Mesenchymal stem cell (in vitro differentiated cells and primary cell): ENCODE measurements at regions not wholly inside any gene's neighbourhood (a gene's known extent, or its start where the extent isn't known, plus 50 kb on each side); places are given as distances from the start of the nearest gene placed in this dataset.

Experiments used
- DNase-seq: peaks from one replicate; pipeline ENCODE4 v3.0.0-alpha.2; 2013
- H2AFZ ChIP-seq: one replicate; pipeline ENCODE4 v1.6.1; 2013; ENCODE audit warnings: low read depth, mild to moderate bottlenecking, control low read depth, inconsistent platforms, low read length, moderate library complexity
- H2AK5ac ChIP-seq: 2 replicates; pipeline ENCODE4 v1.6.1; 2013; ENCODE audit warnings: low read length, moderate library complexity, mild to moderate bottlenecking, inconsistent platforms; ENCODE audit not compliant: severe bottlenecking
- H2BK120ac ChIP-seq: one replicate; pipeline ENCODE4 v1.6.1; 2013; ENCODE audit warnings: low read depth, mild to moderate bottlenecking, inconsistent platforms, low read length, moderate library complexity
- H2BK12ac ChIP-seq, 2 experiments: one replicate each; pipeline ENCODE4 v1.6.1; 2013; ENCODE audit warnings: inconsistent platforms in 2 of 2, low read length in 2 of 2, mild to moderate bottlenecking in 2 of 2, moderate library complexity in 2 of 2, control low read depth in 1 of 2
- H2BK15ac ChIP-seq: one replicate; pipeline ENCODE4 v1.6.1; 2013; ENCODE audit warnings: mild to moderate bottlenecking, low read depth, inconsistent platforms; ENCODE audit not compliant: poor library complexity, severe bottlenecking
- H2BK5ac ChIP-seq: 2 replicates; pipeline ENCODE4 v1.6.1; 2013; ENCODE audit warnings: low read depth, mild to moderate bottlenecking, low read length, control low read depth, inconsistent platforms; ENCODE audit not compliant: poor library complexity, severe bottlenecking
- H3K14ac ChIP-seq, 2 experiments: one replicate each; pipeline ENCODE4 v1.6.1; 2013; ENCODE audit warnings: inconsistent platforms in 2 of 2, low read length in 2 of 2, control low read depth in 1 of 2, mild to moderate bottlenecking in 1 of 2, moderate library complexity in 1 of 2
- H3K18ac ChIP-seq, 2 experiments: one replicate each; pipeline ENCODE4 v1.6.1; 2013; ENCODE audit warnings: inconsistent platforms in 2 of 2, low read length in 2 of 2, control low read depth in 1 of 2, low read depth in 1 of 2, mild to moderate bottlenecking in 1 of 2
- H3K23ac ChIP-seq, 2 experiments: one replicate each; pipeline ENCODE4 v1.6.1; 2013; ENCODE audit warnings: inconsistent platforms in 2 of 2, low read length in 2 of 2, mild to moderate bottlenecking in 2 of 2, moderate library complexity in 2 of 2, control low read depth in 1 of 2
- H3K27ac ChIP-seq: 2 replicates; pipeline ENCODE4 v1.5.1; 2013; ENCODE audit warnings: mild to moderate bottlenecking, moderate library complexity, low read length, control low read depth, inconsistent platforms; ENCODE audit not compliant: poor library complexity, severe bottlenecking
- H3K27me3 ChIP-seq, 2 experiments: 2 replicates each; pipeline versions ENCODE4 v1.6.1 to v1.7.0; 2013; ENCODE audit warnings: low read length in 2 of 2, mild to moderate bottlenecking in 2 of 2, moderate library complexity in 2 of 2, control low read depth in 1 of 2, inconsistent platforms in 1 of 2; ENCODE audit not compliant: control insufficient read depth in 1 of 2, insufficient read depth in 1 of 2
- H3K36me3 ChIP-seq, 2 experiments: 2 replicates each; pipeline versions ENCODE4 v1.6.1 to v1.7.0; 2013; ENCODE audit warnings: low read length in 2 of 2, control low read depth in 1 of 2, inconsistent platforms in 1 of 2, low read depth in 1 of 2, mild to moderate bottlenecking in 1 of 2; ENCODE audit not compliant: insufficient read depth in 2 of 2, control insufficient read depth in 1 of 2
- H3K4ac ChIP-seq, 2 experiments: one replicate each; pipeline ENCODE4 v1.6.1; 2013; ENCODE audit warnings: inconsistent platforms in 2 of 2, low read length in 2 of 2, mild to moderate bottlenecking in 2 of 2, moderate library complexity in 2 of 2, control low read depth in 1 of 2, low read depth in 1 of 2
- H3K4me1 ChIP-seq: 2 replicates; pipeline ENCODE4 v1.6.1; 2013; ENCODE audit warnings: low read depth, low read length, control low read depth; ENCODE audit not compliant: control insufficient read depth, insufficient read depth
- H3K4me2 ChIP-seq: 2 replicates; pipeline ENCODE4 v1.6.1; 2013; ENCODE audit warnings: low read length, mild to moderate bottlenecking, inconsistent platforms; ENCODE audit not compliant: poor library complexity, severe bottlenecking
- H3K4me3 ChIP-seq, 2 experiments: 2 replicates each; pipeline versions ENCODE4 v1.5.1 to v1.7.0; 2013; ENCODE audit warnings: low read length in 2 of 2, mild to moderate bottlenecking in 2 of 2, control low read depth in 1 of 2, low read depth in 1 of 2; ENCODE audit not compliant: insufficient read depth in 1 of 2
- H3K79me1 ChIP-seq: replicated peaks from 2 replicates; pipeline ENCODE4 v1.6.1; 2013; ENCODE audit warnings: mild to moderate bottlenecking, control low read depth, low read length, inconsistent platforms; ENCODE audit not compliant: poor library complexity, severe bottlenecking
- H3K9ac ChIP-seq: 2 replicates; pipeline ENCODE4 v1.7.0; 2013; ENCODE audit warnings: mild to moderate bottlenecking, low read length, moderate library complexity
- H3K9me3 ChIP-seq: 2 replicates; pipeline ENCODE4 v1.7.0; 2013; ENCODE audit warnings: mild to moderate bottlenecking, low read length; ENCODE audit not compliant: control insufficient read depth
- H4K8ac ChIP-seq: one replicate; pipeline ENCODE4 v1.6.1; 2013; ENCODE audit warnings: inconsistent platforms, mild to moderate bottlenecking, low read length, moderate library complexity
- H4K91ac ChIP-seq: one replicate; pipeline ENCODE4 v1.6.1; 2013; ENCODE audit warnings: mild to moderate bottlenecking, low read length, inconsistent platforms
- WGBS: methylation state at CpG from one replicate; pipeline ENCODE4 v1.1.7; 2013; ENCODE audit warnings: mixed read lengths; 5-methylcytosine and 5-hydroxymethylcytosine counted together

GRCh38 chr2:20525041-20526035 lies 78.5 kb downstream of the RHOB start:
- Histone ChIP-seq H3K4me2 (no peak overlapping the region), H3K27me3 (no peaks in the 10 kb centered on the region), H3K4ac (peak overlapping the region in 1 of 2 experiments; percentile 69), H4K91ac (peak overlapping the region; percentile 64), H3K27ac (no peak overlapping the region), H3K36me3 (no peaks in the 10 kb centered on the region), H3K9me3 (no peaks in the 10 kb centered on the region), H4K8ac (peak overlapping the region; percentile 76), H3K9ac (no peak overlapping the region), H2BK120ac (no peak overlapping the region), H2BK5ac (no peak overlapping the region), H2BK15ac (no peak overlapping the region), H3K79me1 (no peaks in the 10 kb centered on the region), H3K4me3 (no peak overlapping the region), H2AFZ (no peak overlapping the region), H3K18ac (peak overlapping the region; percentile 68 to 93), H3K4me1 (peaks cover 33% of the 10 kb centered on the region), H3K23ac (peak overlapping the region in 1 of 2 experiments; percentile 77), H2AK5ac (peak overlapping the region; percentile 55), H2BK12ac (peak overlapping the region; percentile 28 to 89), H3K14ac (peak overlapping the region in 1 of 2 experiments; percentile 95)
- DNase-seq: peak; percentile 89
- 52% methylated on average over 17 of the region's 17 CpGs for WGBS

GRCh38 chr2:20526160-20526559 lies 79.3 kb downstream of the RHOB start:
- 56% methylated on average over 1 of the region's 3 CpGs for WGBS
- H4K91ac ChIP-seq: no peak overlapping the region
- H3K18ac ChIP-seq: no peak overlapping the region

GRCh38 chr2:20526708-20527107 lies 79.8 kb downstream of the RHOB start:
- Histone ChIP-seq H3K79me1 (no peaks in the 10 kb centered on the region), H3K4me2 (no peak overlapping the region), H2BK12ac (peak overlapping the region in 1 of 2 experiments; percentile 88), H4K8ac (no peak overlapping the region), H2AK5ac (peak overlapping the region; percentile 54), H2BK15ac (peak overlapping the region; percentile 37), H3K4ac (peak overlapping the region; percentile 49 to 62), H3K36me3 (no peaks in the 10 kb centered on the region), H3K9ac (no peak overlapping the region), H2BK120ac (no peak overlapping the region), H3K23ac (no peak overlapping the region), H2BK5ac (no peak overlapping the region), H3K4me1 (peaks cover 33% of the 10 kb centered on the region), H3K4me3 (no peak overlapping the region), H3K27ac (no peak overlapping the region), H2AFZ (no peak overlapping the region), H3K18ac (peak overlapping the region; percentile 2 to 53), H3K27me3 (peaks cover 0 to 4% of the 10 kb centered on the region in 2 experiments), H3K9me3 (no peaks in the 10 kb centered on the region), H4K91ac (no peak overlapping the region), H3K14ac (no peak overlapping the region)
- peak; percentile 48 for DNase-seq
- 65% methylated on average over 5 of the region's 5 CpGs for WGBS

More at GRCh38 chr2:20526160-20526559, 79.3 kb downstream of the RHOB start:
- Histone ChIP-seq H2BK15ac (no peak overlapping the region), H3K36me3 (no peaks in the 10 kb centered on the region), H3K27me3 (peaks cover 0 to 2% of the 10 kb centered on the region in 2 experiments), H3K23ac (no peak overlapping the region), H3K27ac (no peak overlapping the region), H3K9ac (no peak overlapping the region), H2BK12ac (no peak overlapping the region), H4K8ac (no peak overlapping the region), H2AFZ (no peak overlapping the region), H2BK5ac (no peak overlapping the region), H3K14ac (no peak overlapping the region), H2BK120ac (no peak overlapping the region), H3K4me2 (no peak overlapping the region), H2AK5ac (no peak overlapping the region), H3K4ac (no peak overlapping the region), H3K4me3 (no peak overlapping the region), H3K4me1 (peaks cover 33% of the 10 kb centered on the region), H3K9me3 (no peaks in the 10 kb centered on the region), H3K79me1 (no peaks in the 10 kb centered on the region)
- peak; percentile 39 for DNase-seq

- no peaks in the 10 kb centered on the region for H3K79me1 ChIP-seq
- H4K8ac ChIP-seq: no peak overlapping the region
- no peaks in the 10 kb centered on the region for H3K9me3 ChIP-seq
- H3K36me3 ChIP-seq: no peaks in the 10 kb centered on the region
- H3K27ac ChIP-seq: no peak overlapping the region
- H3K18ac ChIP-seq: peak overlapping the region in 1 of 2 experiments; percentile 5
- H4K91ac ChIP-seq: no peak overlapping the region
- no peak overlapping the region for H3K23ac ChIP-seq
- DNase-seq: no peak
- no peak overlapping the region for H2BK5ac ChIP-seq
- no peak overlapping the region for H3K4me2 ChIP-seq
- no peak overlapping the region for H2BK120ac ChIP-seq
- H2BK12ac ChIP-seq: peak overlapping the region; percentile 29 to 58
- no peak overlapping the region for H3K14ac ChIP-seq
- peaks cover 0 to 14% of the 10 kb centered on the region in 2 experiments for H3K27me3 ChIP-seq
- no peak overlapping the region for H2BK15ac ChIP-seq
- peak overlapping the region; percentile 6 for H2AK5ac ChIP-seq
- H3K4me3 ChIP-seq: no peak overlapping the region
- no peak overlapping the region for H3K4ac ChIP-seq
- no peak overlapping the region for H2AFZ ChIP-seq
- H3K9ac ChIP-seq: no peak overlapping the region
- H3K4me1 ChIP-seq: peaks cover 26% of the 10 kb centered on the region
- WGBS: 92% methylated on average over 1 of the region's 2 CpGs
Measured at GRCh38 chr2:20528713-20529112, 81.8 kb downstream of the RHOB start.
